Keratinocyte (primary cell): ENCODE measurements at regions not wholly inside any gene's neighbourhood (a gene's known extent, or its start where the extent isn't known, plus 50 kb on each side); places are given as distances from the start of the nearest gene placed in this dataset.

ENCODE experiments used
- DNase-seq: peaks from one replicate; pipeline ENCODE4 v3.0.0-alpha.2; 2011; ENCODE audit warnings: low read depth, missing footprints, low spot score
- FAIRE-seq: peaks from 2 replicates; lab custom pipeline; 2011; peaks lifted over from hg19 to GRCh38; lab: Jason Lieb, UNC
- H2AFZ ChIP-seq: 2 replicates; pipeline ENCODE4 v1.6.0; 2012; ENCODE audit warnings: low read length, control low read depth, inconsistent platforms; ENCODE audit not compliant: control insufficient read depth
- H3K27ac ChIP-seq: 2 replicates; pipeline ENCODE4 v1.5.1; 2011; ENCODE audit warnings: low read length; ENCODE audit not compliant: control insufficient read depth, insufficient read depth
- H3K27me3 ChIP-seq: 3 replicates; pipeline ENCODE4 v1.6.0; 2011; ENCODE audit warnings: low read length; ENCODE audit not compliant: control insufficient read depth, insufficient read depth; ENCODE audit errors: extremely low read depth
- H3K36me3 ChIP-seq, 2 experiments: 2 replicates in 1 of 2; 3 replicates in 1 of 2; pipeline ENCODE4 v1.5.1; 2011; ENCODE audit warnings: low read length in 2 of 2, mild to moderate bottlenecking in 1 of 2; ENCODE audit not compliant: control insufficient read depth in 2 of 2, insufficient read depth in 2 of 2; ENCODE audit errors: extremely low read depth in 1 of 2
- H3K4me1 ChIP-seq: 3 replicates; pipeline ENCODE4 v1.5.1; 2011; ENCODE audit warnings: low read length; ENCODE audit not compliant: control insufficient read depth, insufficient read depth; ENCODE audit errors: extremely low read depth
- H3K4me2 ChIP-seq: 3 replicates; pipeline ENCODE4 v1.6.0; 2011; ENCODE audit warnings: low read depth, low read length; ENCODE audit not compliant: control insufficient read depth, insufficient read depth; ENCODE audit errors: extremely low read depth
- H3K4me3 ChIP-seq, 3 experiments: fragments of 200-600 bp in 1 of 3; sonication (generic) in 1 of 3; 2 replicates in 2 of 3; 3 replicates in 1 of 3; pipeline ENCODE4 v1.5.1; 2011 to 2016; ENCODE audit warnings: low read length in 3 of 3, mild to moderate bottlenecking in 3 of 3, control low read depth in 2 of 3, inconsistent platforms in 1 of 3, low read depth in 1 of 3, mixed read lengths in 1 of 3, mixed run types in 1 of 3, moderate library complexity in 1 of 3; ENCODE audit not compliant: control insufficient read depth in 2 of 3, insufficient read depth in 2 of 3; ENCODE audit errors: extremely low read depth in 1 of 3
- H3K79me2 ChIP-seq: 2 replicates; pipeline ENCODE4 v1.6.0; 2012; ENCODE audit warnings: low read length; ENCODE audit not compliant: control insufficient read depth, insufficient read depth
- H3K9ac ChIP-seq: 3 replicates; pipeline ENCODE4 v1.6.0; 2011; ENCODE audit warnings: low read length; ENCODE audit not compliant: control insufficient read depth, insufficient read depth; ENCODE audit errors: extremely low read depth
- H3K9me1 ChIP-seq: 3 replicates; pipeline ENCODE4 v1.6.0; 2011; ENCODE audit warnings: low read length; ENCODE audit not compliant: control insufficient read depth, insufficient read depth; ENCODE audit errors: extremely low read depth
- H3K9me3 ChIP-seq: 2 replicates; pipeline ENCODE4 v1.5.1; 2012; ENCODE audit warnings: low read depth, low read length; ENCODE audit not compliant: control insufficient read depth
- H4K20me1 ChIP-seq: 3 replicates; pipeline ENCODE4 v1.6.0; 2011; ENCODE audit warnings: low read length; ENCODE audit not compliant: control insufficient read depth, insufficient read depth; ENCODE audit errors: extremely low read depth
- CTCF ChIP-seq, 3 experiments: IDR thresholded peaks in 1 of 3; conservative IDR thresholded peaks in 1 of 3; optimal IDR thresholded peaks in 1 of 3; 2 replicates in 2 of 3; 3 replicates in 1 of 3; pipeline versions ENCODE3 to v1.5.1; 2011; ENCODE audit warnings: low read length in 3 of 3, mild to moderate bottlenecking in 3 of 3, moderate library complexity in 2 of 3, control low read depth in 1 of 3, inconsistent platforms in 1 of 3; ENCODE audit not compliant: insufficient read depth in 2 of 3; ENCODE audit errors: extremely low read depth in 1 of 3
- EZH2 ChIP-seq: IDR thresholded peaks from one replicate; pipeline ENCODE4 v1.6.1; 2012; ENCODE audit warnings: inconsistent platforms, mild to moderate bottlenecking, low read length, moderate library complexity
- dilution Hi-C: fragments of 300-500 bp; cut with MboI; formaldehyde crosslinking; loops from one replicate; pipeline ENCODE4 v1.7.0; 2020; ENCODE audit warnings: low sequenced_read_pairs; ENCODE audit not compliant: extremely low pct_ligation_motif_present

GRCh38 chr14:84399296-84399910 lies 1130.5 kb upstream of the FLRT2 start:
- no peaks in the 10 kb centered on the region for H3K9me1 ChIP-seq
- H3K79me2 ChIP-seq = no peaks in the 10 kb centered on the region
- no peaks in the 10 kb centered on the region for H4K20me1 ChIP-seq
- no peak overlapping the region for H3K9ac ChIP-seq
- DNase-seq = no peak
- H2AFZ ChIP-seq = no peak overlapping the region
- H3K27me3 ChIP-seq = no peaks in the 10 kb centered on the region
- dilution Hi-C loops = no loop called here
- TF ChIP-seq EZH2 (no peak), CTCF (optimal IDR thresholded peaks at IDR 0.05 in 1 of 3, IDR thresholded peaks at IDR 0.05 in 1 of 3, conservative IDR thresholded peaks at IDR 0.05 in 1 of 3; ENCODE audit: extremely low read depth in 1 of 3, insufficient read depth in 2 of 3, low read length in 3 of 3) (no peak)
- FAIRE-seq = no peak
- H3K4me3 ChIP-seq = no peak overlapping the region
- no peak overlapping the region for H3K27ac ChIP-seq
- H3K4me1 ChIP-seq = no peaks in the 10 kb centered on the region
- H3K4me2 ChIP-seq = no peak overlapping the region
- no peaks in the 10 kb centered on the region for H3K36me3 ChIP-seq
- no peaks in the 10 kb centered on the region for H3K9me3 ChIP-seq

- Histone ChIP-seq H2AFZ (no peak overlapping the region), H3K27me3 (no peaks in the 10 kb centered on the region), H3K4me2 (no peak overlapping the region), H3K79me2 (no peaks in the 10 kb centered on the region), H4K20me1 (no peaks in the 10 kb centered on the region), H3K9me1 (no peaks in the 10 kb centered on the region), H3K9ac (no peak overlapping the region), H3K9me3 (no peaks in the 10 kb centered on the region), H3K27ac (no peak overlapping the region), H3K4me3 (no peak overlapping the region), H3K4me1 (no peaks in the 10 kb centered on the region), H3K36me3 (no peaks in the 10 kb centered on the region)
- dilution Hi-C loops = no loop called here
- DNase-seq (no peak), FAIRE-seq (no peak)
- no peak for TF ChIP-seq CTCF (optimal IDR thresholded peaks at IDR 0.05 in 1 of 3, IDR thresholded peaks at IDR 0.05 in 1 of 3, conservative IDR thresholded peaks at IDR 0.05 in 1 of 3; ENCODE audit: extremely low read depth in 1 of 3, insufficient read depth in 2 of 3, low read length in 3 of 3)
- TF ChIP-seq EZH2 = no peak
Measured at GRCh38 chr14:84401631-84402030, 1128.3 kb upstream of the FLRT2 start.
